T47D (cell line): ENCODE measurements at regions not wholly inside any gene's neighbourhood (a gene's known extent, or its start where the extent isn't known, plus 50 kb on each side); places are given as distances from the start of the nearest gene placed in this dataset.
"Not testable (repeated sequence)": the region's sequence is repeated elsewhere in the genome, so short reads cannot be mapped to it uniquely, and the experiment has no call there.

Experiments
- DNase-seq, 2 experiments: peaks; one replicate each; pipeline versions ENCODE4 v3.0.0 to v3.0.0-alpha.2; 2011 to 2012; ENCODE audit warnings: low read depth in 1 of 2, low spot score in 1 of 2
- JUND ChIP-seq: IDR thresholded peaks from 2 replicates; pipeline ENCODE4 v1.6.1; 2012; ENCODE audit warnings: low read depth
- in situ Hi-C: cut with HindIII; loops from 2 replicates; pipeline ENCODE4 v1.10.0; 2016; ENCODE audit warnings: low sequenced_read_pairs, low pct_unique_long_range_greater_than_20kb

DNA sequence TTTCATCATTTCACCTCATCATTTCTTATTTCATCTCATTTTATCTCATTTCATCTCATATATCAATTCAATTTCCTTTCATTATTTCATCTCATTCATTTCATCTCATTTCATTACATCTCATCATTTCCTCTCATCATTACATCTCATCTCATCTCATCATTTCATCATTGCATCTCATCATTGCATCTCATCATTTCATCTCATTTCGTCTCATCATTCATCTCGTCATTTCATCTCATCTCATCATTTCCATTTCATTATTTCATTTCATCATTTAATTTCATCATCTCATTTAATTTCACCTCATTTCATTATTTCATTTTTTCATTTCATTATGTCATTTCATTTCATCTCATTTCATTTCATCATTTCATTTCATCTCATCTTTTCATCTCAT, 168.5 kb upstream of the FAM72C start:
- DNase-seq, in situ Hi-C loops: not testable (repeated sequence)

DNA sequence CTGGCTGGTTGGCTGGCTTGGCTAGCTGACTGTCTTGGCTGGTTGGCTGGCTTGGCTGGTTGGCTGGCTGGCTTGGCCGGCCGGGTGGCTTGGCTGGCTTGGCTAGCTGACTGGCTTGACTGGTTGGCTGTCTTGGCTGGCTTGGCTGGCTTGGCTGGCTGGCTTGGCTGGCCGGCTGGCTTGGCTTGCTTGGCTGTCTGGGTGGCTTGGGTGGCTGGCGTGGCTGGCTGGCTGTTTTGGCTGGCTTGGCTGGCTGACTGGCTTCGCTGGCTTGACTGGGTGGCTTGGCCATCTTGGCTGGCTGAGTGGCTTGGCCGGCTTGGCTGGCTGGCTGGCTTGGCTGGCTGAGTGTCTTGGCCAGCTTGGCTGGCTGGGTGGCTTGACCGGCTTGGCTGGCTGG, 133.2 kb upstream of the FAM72C start:
- in situ Hi-C loops, DNase-seq: not testable (repeated sequence)

DNA sequence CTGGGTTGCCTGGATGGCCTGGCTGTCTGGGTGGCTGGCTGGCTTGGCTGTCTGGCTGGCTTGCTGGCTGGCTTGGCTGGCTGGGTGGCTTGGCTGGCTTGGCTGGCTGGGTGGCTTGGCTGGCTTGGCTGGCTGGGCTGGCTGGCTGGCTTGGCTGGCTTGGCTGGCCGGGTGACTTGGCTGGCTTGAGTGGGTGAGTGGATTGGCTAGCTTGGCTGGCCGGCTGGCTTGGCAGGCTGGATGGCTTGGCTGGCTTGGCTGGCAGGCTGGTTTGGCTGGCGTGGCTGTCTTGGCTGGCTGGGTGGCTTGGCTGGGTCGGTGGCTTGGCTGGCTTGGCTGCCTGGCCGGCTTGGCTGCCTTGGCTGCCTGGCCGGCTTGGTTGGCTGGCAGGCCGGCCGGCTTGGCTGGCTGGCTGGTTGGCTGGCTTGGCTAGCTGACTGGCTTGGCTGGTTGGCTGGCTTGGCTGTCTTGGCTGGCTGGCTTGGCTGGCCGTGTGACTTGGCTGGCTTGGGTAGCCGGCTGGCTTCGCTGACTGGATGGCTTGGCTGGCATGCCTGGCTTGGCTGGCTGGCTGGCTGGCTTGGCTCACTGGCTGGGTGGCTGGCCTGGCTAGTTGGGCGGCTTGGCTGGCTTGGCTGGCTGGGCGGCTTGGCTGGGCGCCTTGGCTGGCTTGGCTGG, 132.4 kb upstream of the FAM72C start:
- in situ Hi-C loops: not testable (repeated sequence)
- DNase-seq: peak in 1 of 2 experiments; percentile 36

DNA sequence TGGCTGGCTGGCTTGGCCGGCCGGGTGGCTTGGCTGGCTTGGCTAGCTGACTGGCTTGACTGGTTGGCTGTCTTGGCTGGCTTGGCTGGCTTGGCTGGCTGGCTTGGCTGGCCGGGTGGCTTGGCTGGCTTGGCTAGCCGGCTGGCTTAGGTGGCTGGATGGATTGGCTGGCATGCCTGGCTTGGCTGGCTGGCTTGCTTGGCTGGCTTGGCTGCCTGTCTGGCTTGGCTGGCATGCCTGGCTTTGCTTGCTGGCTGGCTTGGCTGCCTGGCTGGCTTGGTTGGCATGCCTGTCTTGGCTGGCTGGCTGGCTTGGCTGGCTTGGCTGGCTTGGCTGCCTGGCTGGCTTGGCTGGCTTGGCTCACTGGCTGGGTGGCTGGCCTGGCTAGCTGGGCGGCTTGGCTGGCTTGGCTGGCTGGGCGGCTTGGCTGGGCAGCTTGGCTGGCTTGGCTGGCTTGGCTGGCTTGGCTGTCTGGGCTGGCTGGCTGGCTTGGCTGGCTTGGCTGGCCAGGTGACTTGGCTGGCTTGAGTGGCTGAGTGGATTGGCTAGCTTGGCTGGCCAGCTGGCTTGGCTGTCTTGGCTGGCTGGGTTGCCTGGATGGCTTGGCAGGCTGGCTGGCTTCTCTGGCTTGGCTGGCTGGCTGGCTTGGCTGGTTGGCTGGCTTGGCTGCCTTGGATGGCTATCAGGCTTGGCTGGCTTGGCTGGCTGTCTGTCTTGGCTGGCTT, 131.5 kb upstream of the FAM72C start:
- in situ Hi-C loops, DNase-seq: not testable (repeated sequence)

DNA sequence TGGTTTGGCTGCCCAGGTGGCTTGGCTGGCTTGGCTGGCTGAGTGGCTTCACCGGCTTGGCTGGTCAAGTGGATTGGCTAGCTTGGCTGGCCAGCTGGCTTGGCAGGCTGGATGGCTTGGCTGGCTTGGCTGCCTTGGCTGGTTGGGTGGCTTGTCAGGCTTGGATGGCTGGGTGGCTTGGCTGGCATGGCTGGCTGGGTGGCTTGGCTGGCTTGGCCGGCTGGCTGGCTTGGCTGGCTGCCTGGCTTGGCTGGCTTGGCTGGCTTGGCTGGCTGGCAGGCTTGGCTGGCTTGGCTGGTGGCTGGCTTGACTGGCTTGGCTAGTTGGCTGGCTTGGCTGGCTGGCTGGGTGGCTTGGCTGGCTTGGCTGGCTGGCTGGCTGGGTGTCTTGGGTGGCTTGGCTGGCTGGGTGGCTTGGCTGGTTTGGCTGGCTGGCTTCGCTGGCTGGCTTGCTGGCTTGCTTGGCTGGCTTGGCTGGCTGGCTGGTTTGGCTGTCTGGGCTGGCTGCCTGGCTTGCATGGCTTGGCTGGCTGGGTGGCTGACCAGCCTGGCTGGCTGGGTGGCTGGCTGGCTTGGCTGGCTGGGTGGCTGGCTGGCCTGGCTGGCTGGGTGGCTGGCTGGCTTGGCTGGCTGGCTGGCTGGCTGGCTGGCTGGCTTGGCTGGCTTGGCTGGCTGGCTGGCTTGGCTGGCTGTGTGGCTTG, 130.4 kb upstream of the FAM72C start:
- peak in 1 of 2 experiments; percentile 47 for DNase-seq
- in situ Hi-C loops: not testable (repeated sequence)

DNA sequence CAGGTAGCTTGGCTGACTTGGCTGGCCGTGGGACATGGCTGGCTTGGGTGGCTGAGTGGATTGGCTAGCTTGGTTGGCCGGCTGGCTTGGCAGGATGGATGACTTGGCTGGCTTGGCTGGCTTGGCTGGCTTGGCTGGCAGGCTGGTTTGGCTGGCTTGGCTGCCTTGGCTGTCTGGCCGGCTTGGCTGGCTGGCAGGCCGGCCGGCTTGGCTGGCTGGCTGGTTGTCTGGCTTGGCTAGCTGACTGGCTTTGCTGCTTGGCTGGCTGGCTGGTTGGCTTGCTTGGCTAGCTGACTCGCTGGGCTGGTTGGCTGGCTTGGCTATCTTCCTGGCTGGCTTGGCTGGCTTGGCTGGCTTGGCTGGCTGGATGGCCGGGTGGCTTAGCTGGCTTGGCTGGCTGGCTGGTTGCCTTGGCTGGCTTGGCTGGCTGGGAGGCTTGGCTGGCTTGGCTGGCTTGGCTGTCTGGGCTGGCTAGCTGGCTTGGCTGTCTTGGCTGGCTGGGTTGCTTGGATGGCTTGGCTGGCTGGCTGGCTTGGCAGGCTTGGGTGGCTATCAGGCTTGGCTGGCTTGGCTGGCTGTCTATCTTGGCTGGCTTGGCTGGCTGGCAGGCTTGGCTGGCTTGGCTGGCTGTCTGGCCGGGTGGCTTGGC, 129.7 kb upstream of the FAM72C start:
- in situ Hi-C loops: no loop called here
- peak; percentile 0 to 60 for DNase-seq
- no peak for TF ChIP-seq JUND

DNA sequence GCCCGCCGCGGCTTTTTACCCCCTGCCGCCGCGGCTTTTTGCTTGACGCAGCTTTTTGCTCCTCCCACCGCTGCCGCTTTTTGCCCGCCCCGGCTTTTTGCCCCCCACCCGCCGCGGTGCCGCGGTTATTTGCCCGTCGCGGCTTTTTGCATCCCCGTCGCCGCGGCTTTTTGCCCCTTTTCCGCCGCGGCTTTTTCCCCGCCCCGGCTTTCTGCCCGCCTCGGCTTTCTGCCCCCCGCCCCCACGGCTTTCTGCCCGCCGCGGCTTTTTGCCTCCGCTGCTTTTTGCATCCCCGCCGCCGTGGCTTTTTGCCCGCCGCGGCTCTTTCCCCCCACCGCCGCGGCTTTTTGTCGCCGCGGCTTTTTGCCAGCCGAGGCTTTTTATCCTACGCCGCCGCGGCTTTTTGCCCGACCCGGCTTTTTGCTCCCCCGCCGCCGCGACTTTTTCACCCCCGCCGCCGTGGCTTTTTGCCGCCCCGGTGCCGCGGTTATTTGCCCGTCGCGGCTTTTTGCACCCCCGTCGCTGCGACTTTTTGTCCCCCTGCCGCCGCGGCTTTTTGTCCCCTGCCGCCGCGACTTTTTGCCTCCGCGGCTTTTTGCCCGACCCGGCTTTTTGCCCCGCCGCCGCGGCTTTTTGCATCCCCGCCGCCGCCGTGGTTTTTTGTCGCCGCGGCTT, 105.5 kb upstream of the FAM72C start:
- in situ Hi-C loops: not testable (repeated sequence)
- DNase-seq: peak in 1 of 2 experiments; percentile 1

DNA sequence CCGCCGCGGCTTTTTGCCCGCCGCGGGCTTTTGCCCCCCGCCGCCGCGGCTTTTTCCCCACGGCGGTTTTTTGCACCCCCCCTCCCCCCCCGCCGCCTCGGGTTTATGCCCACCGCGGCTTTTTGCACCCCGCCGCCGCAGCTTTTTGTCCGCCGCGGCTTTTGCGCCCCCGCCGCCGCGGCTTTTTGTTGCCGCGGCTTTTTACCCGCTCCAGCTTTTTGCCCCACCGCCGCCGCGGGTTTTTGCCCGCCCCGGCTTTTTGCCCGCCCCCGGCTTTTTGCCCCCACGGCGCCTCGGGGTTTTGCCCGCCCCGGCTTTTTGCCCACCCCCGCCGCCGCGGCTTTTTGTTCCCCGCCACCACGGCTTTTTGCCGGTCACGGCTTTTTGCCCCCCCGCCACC, 104.9 kb upstream of the FAM72C start:
- in situ Hi-C loops, DNase-seq: not testable (repeated sequence)

DNA sequence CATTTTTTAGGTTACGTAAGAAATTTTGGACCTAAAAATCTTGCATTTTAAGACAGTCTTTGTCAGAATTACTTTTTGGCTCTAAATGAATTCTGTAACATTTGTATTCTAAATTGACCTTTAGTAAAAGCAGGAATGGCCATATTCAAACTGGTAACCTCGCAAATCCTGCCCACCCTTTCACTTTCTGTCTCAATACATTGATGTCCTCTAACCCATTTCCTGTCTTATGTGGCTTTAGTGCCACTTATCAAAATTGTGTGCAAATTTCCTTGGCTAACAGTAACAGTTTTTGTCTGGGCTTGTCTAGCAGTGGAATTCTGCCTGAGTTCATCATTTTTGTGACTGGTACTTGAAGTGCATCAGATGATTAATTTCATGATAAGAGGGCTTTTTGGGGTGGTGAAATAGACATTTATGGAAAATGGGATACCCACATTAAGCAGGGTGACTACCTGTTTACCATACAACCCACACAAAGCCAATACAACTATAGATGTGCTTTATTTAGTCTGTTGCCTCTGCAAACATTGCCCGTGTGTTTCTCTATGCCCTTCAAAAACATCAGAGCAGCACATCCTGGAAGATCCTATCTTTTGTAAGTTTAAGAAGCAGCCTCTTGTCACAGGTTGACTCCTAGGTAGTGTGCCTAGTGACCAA, 98.7 kb upstream of the FAM72C start:
- in situ Hi-C loops, DNase-seq: not testable (repeated sequence)

DNA sequence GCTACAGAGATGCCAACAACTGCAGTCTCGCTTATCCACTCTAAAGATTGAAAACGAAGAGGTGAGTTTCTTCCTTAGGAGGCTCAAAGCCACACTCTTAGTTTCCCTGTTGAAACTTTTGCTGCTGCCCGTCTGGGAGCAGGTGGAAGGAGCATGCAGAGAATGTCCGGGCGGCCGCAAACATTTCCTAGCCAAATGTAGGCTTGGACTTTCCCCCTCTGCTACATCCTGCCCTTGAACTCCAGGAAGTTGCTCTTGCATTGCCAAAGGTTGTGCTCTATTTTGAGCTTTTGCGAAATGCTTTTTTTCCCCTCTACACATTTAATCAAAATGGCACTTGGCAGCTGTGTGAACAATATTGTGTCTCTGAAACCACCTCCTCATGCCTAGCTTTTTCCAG, 95.3 kb upstream of the FAM72C start:
- DNase-seq, in situ Hi-C loops: not testable (repeated sequence)

DNA sequence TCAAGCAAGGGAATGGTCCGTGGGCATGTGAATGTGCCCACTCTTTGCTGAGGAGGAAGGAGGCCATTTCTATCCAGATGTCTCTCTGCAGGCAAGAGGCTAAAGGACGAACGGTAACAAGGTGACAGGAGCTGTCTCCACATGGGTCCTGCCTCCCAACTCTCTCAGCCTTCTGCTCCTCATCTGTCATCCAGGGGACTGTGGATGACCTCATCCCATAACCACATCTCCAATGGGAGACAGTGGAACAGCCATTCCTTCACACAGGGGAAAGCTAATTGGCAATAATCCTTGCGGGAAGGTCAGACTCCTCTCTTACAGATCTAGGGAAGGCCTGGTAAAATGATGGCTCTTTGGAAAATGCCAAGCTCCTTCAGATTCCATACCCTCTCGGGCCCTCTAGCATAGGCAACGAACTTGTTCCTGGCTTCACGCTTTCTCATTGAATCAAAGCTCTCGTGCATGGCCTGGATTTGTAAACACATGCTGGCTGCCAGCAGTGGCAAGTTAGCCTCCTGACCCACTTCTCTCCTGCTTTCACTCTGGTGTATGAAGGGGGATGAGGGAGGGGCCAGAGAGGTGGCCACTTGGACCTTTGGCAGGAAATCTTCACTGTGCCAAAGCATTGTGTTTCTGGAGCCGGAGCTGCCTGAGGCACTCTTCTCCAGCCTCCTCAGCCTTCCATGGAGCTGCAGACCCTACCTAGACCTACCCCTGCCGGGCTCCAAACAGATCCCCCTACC, 94.5 kb upstream of the FAM72C start:
- DNase-seq, in situ Hi-C loops: not testable (repeated sequence)

DNA sequence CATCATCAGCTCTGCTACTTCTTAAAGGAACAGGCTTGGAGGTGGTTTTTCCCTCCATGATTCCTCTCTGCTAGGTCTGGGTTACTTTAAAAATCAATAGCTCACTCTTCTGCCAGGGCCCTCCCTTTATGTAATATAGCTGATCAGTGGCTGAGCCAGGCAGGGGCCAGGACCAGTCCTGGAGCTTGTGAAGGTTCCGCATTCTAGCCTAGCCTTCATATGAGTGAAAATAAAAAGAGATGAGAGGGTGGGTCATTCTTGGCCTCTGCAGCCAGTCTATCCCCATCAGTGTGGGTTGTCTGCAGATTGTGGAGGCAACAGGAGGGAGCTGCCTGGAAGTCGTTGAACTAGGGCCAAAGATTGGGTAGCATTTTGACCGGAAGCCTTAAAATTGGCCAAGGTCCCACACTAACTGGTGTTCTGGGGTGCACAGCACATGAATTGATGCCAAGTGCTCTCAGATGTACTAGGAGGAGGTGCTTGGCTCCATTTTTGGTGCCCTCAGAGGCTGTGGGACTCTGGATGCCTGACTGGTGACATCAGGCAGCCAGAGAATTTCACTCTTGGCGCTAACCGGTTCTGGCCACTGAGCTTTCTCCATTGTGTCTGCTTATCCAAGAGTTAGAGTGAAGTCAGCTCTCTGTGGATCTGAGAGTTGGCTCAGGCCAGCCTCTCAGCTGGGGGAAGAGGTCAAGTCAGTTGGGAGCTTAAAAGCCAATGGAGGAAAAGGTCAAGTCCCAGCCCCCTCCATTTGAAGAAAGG, 93.7 kb upstream of the FAM72C start:
- in situ Hi-C loops, DNase-seq: not testable (repeated sequence)

DNA sequence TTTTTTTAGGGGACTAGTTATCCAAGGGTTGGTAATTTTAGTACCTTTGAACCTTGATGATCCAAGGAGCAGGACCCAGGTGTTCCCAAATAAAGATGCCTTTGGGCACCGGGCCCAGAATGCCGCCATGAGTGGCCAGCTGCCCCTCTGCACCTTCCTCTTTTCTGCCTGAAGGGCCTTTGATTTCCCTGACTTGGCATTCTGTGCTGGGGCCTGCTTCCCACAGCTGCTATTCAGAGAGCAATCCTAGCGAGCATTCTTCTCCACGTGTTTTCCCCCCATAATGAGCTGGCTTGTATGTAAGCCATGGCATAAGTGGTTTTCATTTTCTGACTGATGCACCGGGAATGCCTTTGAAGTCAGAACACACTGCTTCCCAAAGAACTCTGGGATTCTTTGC, 77.6 kb upstream of the FAM72C start:
- in situ Hi-C loops, DNase-seq: not testable (repeated sequence)

DNA sequence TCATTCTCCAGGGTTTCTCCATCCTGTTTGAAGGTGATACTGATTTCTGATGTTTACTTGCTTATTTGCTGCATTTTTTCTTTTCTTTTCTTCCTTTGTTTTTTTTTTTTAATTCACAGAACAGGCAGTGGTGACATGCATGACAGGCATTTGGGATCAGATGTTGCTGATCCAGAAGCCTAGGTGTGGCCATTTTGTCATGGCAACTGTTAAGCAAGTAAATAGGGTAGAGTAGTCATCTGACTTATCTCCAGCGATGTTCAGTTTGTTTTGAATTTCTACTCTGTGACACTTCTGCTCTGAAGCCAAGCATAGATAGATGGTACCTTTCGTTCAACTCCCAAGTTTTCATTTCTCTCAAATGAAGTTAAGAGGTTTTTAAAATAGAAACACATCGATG, 74.9 kb upstream of the FAM72C start:
- in situ Hi-C loops, DNase-seq: not testable (repeated sequence)

DNA sequence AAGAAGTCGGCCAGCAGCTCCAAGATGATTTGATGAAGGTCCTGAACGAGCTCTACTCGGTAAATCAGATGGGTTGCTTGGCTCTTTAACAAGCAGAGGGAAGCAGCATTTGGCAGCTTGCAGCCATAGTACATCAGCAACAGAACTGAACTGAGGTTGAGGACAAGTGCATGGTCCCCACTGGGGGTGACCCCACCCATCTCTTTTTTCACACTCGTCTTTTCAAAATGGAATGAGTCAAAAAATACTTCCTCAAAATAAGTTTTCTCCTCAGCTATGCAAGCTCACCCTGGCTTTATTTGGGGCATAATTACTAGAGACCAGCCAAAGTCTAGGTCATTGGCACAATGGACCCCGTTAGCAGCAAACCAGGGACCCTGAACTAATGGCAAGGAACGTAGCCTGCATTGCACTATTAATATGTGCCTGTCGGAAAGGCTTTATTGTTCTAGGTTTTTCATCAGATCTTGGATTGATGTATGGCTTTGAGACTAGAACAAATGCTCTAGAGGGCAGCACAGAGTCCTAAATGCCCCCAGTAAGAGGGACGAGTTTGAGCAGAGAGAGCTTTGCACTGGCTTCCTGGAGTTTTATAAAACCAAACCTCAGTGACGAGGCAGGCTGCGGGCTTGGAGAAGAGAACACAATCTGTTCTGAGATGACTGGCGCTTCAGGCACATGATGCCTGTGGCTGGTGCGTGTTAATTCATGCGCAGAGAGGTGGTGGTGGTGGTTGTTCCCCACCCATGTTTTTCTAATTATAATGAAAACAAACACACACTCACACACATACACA, 74.2 kb upstream of the FAM72C start:
- DNase-seq, in situ Hi-C loops: not testable (repeated sequence)
